Liver (tissue), 8 donors: ENCODE measurements at regions not wholly inside any gene's neighbourhood (a gene's known extent, or its start where the extent isn't known, plus 50 kb on each side); places are given as distances from the start of the nearest gene placed in this dataset. TPM values are rescaled to one million over a fixed set of nuclear protein-coding genes. Genes with fewer than 3 reads are reported as not detected.

ENCODE experiments used
- DNase-seq: peaks from one replicate; pipeline ENCODE4 v3.0.0-alpha.2; 2017; ENCODE audit warnings: low spot score
- H3K27ac ChIP-seq, 2 donors: one replicate each; pipeline ENCODE4 v1.7.0; 2013; ENCODE audit warnings: inconsistent platforms in 2 of 2, low read length in 2 of 2, control low read depth in 1 of 2, low read depth in 1 of 2, mild to moderate bottlenecking in 1 of 2
- H3K27me3 ChIP-seq, 4 donors: one replicate each; pipeline versions ENCODE4 v1.6.1 to v1.7.0; 2013; ENCODE audit warnings: low read length in 3 of 4, inconsistent platforms in 1 of 4, mild to moderate bottlenecking in 1 of 4, moderate library complexity in 1 of 4; ENCODE audit not compliant: control insufficient read depth in 4 of 4, insufficient read depth in 4 of 4
- H3K36me3 ChIP-seq, 4 donors: one replicate each; pipeline versions ENCODE4 v1.6.1 to v1.7.0; 2013; ENCODE audit warnings: low read length in 3 of 4, mild to moderate bottlenecking in 3 of 4, low read depth in 1 of 4, moderate library complexity in 1 of 4; ENCODE audit not compliant: control insufficient read depth in 4 of 4, insufficient read depth in 3 of 4
- H3K4me1 ChIP-seq, 4 donors: one replicate each; pipeline versions ENCODE4 v1.6.1 to v1.7.0; 2013; ENCODE audit warnings: low read length in 3 of 4, mild to moderate bottlenecking in 3 of 4, moderate library complexity in 1 of 4; ENCODE audit not compliant: control insufficient read depth in 4 of 4, insufficient read depth in 4 of 4
- H3K4me3 ChIP-seq, 3 donors: one replicate each; pipeline versions ENCODE4 v1.6.1 to v1.7.0; 2013; ENCODE audit warnings: low read length in 3 of 3, control low read depth in 1 of 3, low read depth in 1 of 3, mild to moderate bottlenecking in 1 of 3
- H3K9ac ChIP-seq, 2 donors: one replicate each; pipeline ENCODE4 v1.7.0; 2013; ENCODE audit warnings: low read length in 2 of 2, mild to moderate bottlenecking in 2 of 2, moderate library complexity in 2 of 2, control low read depth in 1 of 2, low read depth in 1 of 2
- H3K9me3 ChIP-seq, 4 donors: one replicate each; pipeline versions ENCODE4 v1.6.1 to v1.7.0; 2013; ENCODE audit warnings: low read length in 3 of 4; ENCODE audit not compliant: control insufficient read depth in 4 of 4
- JUND ChIP-seq, 2 donors: IDR thresholded peaks; 2 replicates each; pipeline ENCODE4 v1.6.1; 2016; ENCODE audit warnings: antibody characterized with exemption in 2 of 2
- REST ChIP-seq: IDR thresholded peaks from 2 replicates; pipeline ENCODE4 v1.6.1; 2016; ENCODE audit warnings: antibody characterized with exemption, mild to moderate bottlenecking
- SP1 ChIP-seq: IDR thresholded peaks from 2 replicates; pipeline ENCODE4 v1.6.1; 2018; ENCODE audit warnings: antibody characterized with exemption, mild to moderate bottlenecking
- YY1 ChIP-seq: IDR thresholded peaks from 2 replicates; pipeline ENCODE4 v1.6.1; 2016; ENCODE audit warnings: antibody characterized with exemption, mild to moderate bottlenecking
- WGBS: extraction: QIAGEN DNeasy Blood & Tissue Kit; methylation state at CpG from one replicate; pipeline ENCODE4 v1.1.7; 2013; 5-methylcytosine and 5-hydroxymethylcytosine counted together
- small RNA-seq: library from RNA; depleted of rRNA; stranded (forward); fragments of <200 nt; gene quantifications from one replicate; pipeline ENCODE3, GENCODE V24; 2014
- donor health status: healthy.
- donor health status: healthy.
- donor health status: healthy.
- donor health status: healthy.

GRCh38 chr21:27021046-27021445 lies 54.2 kb upstream of the ADAMTS5 start (continued):
- TF ChIP-seq REST, result no peak

GRCh38 chr21:27017246-27017645 lies 50.4 kb upstream of the ADAMTS5 start:
- no peak for TF ChIP-seq YY1
- no peak for TF ChIP-seq SP1
- TF ChIP-seq JUND (IDR thresholded peaks at IDR 0.05), result no peak
- Histone ChIP-seq H3K9me3 (no peaks in the 10 kb centered on the region), H3K4me3 (no peak overlapping the region), H3K4me1 (no peaks in the 10 kb centered on the region), H3K9ac (no peak overlapping the region), H3K27ac (no peak overlapping the region), H3K27me3 (no peaks in the 10 kb centered on the region), H3K36me3 (no peaks in the 10 kb centered on the region)
- WGBS, result 85% methylated on average over 4 of the region's 4 CpGs
- no peak for DNase-seq

Small RNA genes in the stretch of these regions (small RNA-seq; reads per million reads assigned to genes)
- not detected for gene NCSTNP1
- gene RF00026, result not detected
